Liver (tissue), 7 donors: ENCODE measurements at regions not wholly inside any gene's neighbourhood (a gene's known extent, or its start where the extent isn't known, plus 50 kb on each side); places are given as distances from the start of the nearest gene placed in this dataset.
"Not testable (repeated sequence)": the region's sequence is repeated elsewhere in the genome, so short reads cannot be mapped to it uniquely, and the experiment has no call there.

Experiments
- DNase-seq: peaks from one replicate; pipeline ENCODE4 v3.0.0-alpha.2; 2017; ENCODE audit warnings: low spot score
- H3K27ac ChIP-seq, 2 donors: one replicate each; pipeline ENCODE4 v1.7.0; 2013; ENCODE audit warnings: inconsistent platforms in 2 of 2, low read length in 2 of 2, control low read depth in 1 of 2, low read depth in 1 of 2, mild to moderate bottlenecking in 1 of 2
- H3K27me3 ChIP-seq, 4 donors: one replicate each; pipeline versions ENCODE4 v1.6.1 to v1.7.0; 2013; ENCODE audit warnings: low read length in 3 of 4, inconsistent platforms in 1 of 4, mild to moderate bottlenecking in 1 of 4, moderate library complexity in 1 of 4; ENCODE audit not compliant: control insufficient read depth in 4 of 4, insufficient read depth in 4 of 4
- H3K36me3 ChIP-seq, 4 donors: one replicate each; pipeline versions ENCODE4 v1.6.1 to v1.7.0; 2013; ENCODE audit warnings: low read length in 3 of 4, mild to moderate bottlenecking in 3 of 4, low read depth in 1 of 4, moderate library complexity in 1 of 4; ENCODE audit not compliant: control insufficient read depth in 4 of 4, insufficient read depth in 3 of 4
- H3K4me1 ChIP-seq, 4 donors: one replicate each; pipeline versions ENCODE4 v1.6.1 to v1.7.0; 2013; ENCODE audit warnings: low read length in 3 of 4, mild to moderate bottlenecking in 3 of 4, moderate library complexity in 1 of 4; ENCODE audit not compliant: control insufficient read depth in 4 of 4, insufficient read depth in 4 of 4
- H3K4me3 ChIP-seq, 3 donors: one replicate each; pipeline versions ENCODE4 v1.6.1 to v1.7.0; 2013; ENCODE audit warnings: low read length in 3 of 3, control low read depth in 1 of 3, low read depth in 1 of 3, mild to moderate bottlenecking in 1 of 3
- H3K9ac ChIP-seq, 2 donors: one replicate each; pipeline ENCODE4 v1.7.0; 2013; ENCODE audit warnings: low read length in 2 of 2, mild to moderate bottlenecking in 2 of 2, moderate library complexity in 2 of 2, control low read depth in 1 of 2, low read depth in 1 of 2
- H3K9me3 ChIP-seq, 4 donors: one replicate each; pipeline versions ENCODE4 v1.6.1 to v1.7.0; 2013; ENCODE audit warnings: low read length in 3 of 4; ENCODE audit not compliant: control insufficient read depth in 4 of 4
- EGR1 ChIP-seq, 2 donors: IDR thresholded peaks; 2 replicates each; pipeline ENCODE4 v1.6.1; 2016 to 2018; ENCODE audit warnings: antibody characterized with exemption in 2 of 2, low read depth in 2 of 2
- FOXA1 ChIP-seq: IDR thresholded peaks from 2 replicates; pipeline ENCODE4 v1.6.1; 2016; ENCODE audit warnings: antibody characterized with exemption
- FOXA2 ChIP-seq: IDR thresholded peaks from 2 replicates; pipeline ENCODE4 v1.6.1; 2016; ENCODE audit warnings: antibody characterized with exemption
- HNF4A ChIP-seq, 2 donors: conservative IDR thresholded peaks; 2 replicates each; pipeline ENCODE4 v1.6.1; 2016; ENCODE audit warnings: antibody characterized with exemption in 2 of 2, mild to moderate bottlenecking in 2 of 2
- HNF4G ChIP-seq: IDR thresholded peaks from 2 replicates; pipeline ENCODE4 v1.6.1; 2016; ENCODE audit warnings: antibody characterized with exemption
- JUND ChIP-seq, 2 donors: IDR thresholded peaks; 2 replicates each; pipeline ENCODE4 v1.6.1; 2016; ENCODE audit warnings: antibody characterized with exemption in 2 of 2
- NR2F2 ChIP-seq: IDR thresholded peaks from 2 replicates; pipeline ENCODE4 v1.6.1; 2016; ENCODE audit warnings: antibody characterized with exemption
- RAD21 ChIP-seq, 2 donors: IDR thresholded peaks; 2 replicates each; pipeline ENCODE4 v1.6.1; 2016; ENCODE audit warnings: antibody characterized with exemption in 2 of 2, mild to moderate bottlenecking in 2 of 2
- RXRA ChIP-seq, 2 donors: IDR thresholded peaks; 2 replicates each; pipeline ENCODE4 v1.6.1; 2017 to 2018; ENCODE audit warnings: antibody characterized with exemption in 2 of 2, mild to moderate bottlenecking in 1 of 2
- SP1 ChIP-seq: IDR thresholded peaks from 2 replicates; pipeline ENCODE4 v1.6.1; 2018; ENCODE audit warnings: antibody characterized with exemption, mild to moderate bottlenecking
- TAF1 ChIP-seq: conservative IDR thresholded peaks from 2 replicates; pipeline ENCODE4 v1.6.1; 2016; ENCODE audit warnings: antibody characterized with exemption, mild to moderate bottlenecking
- YY1 ChIP-seq: IDR thresholded peaks from 2 replicates; pipeline ENCODE4 v1.6.1; 2016; ENCODE audit warnings: antibody characterized with exemption, mild to moderate bottlenecking
- WGBS: extraction: QIAGEN DNeasy Blood & Tissue Kit; methylation state at CpG from one replicate; pipeline ENCODE4 v1.1.7; 2013; 5-methylcytosine and 5-hydroxymethylcytosine counted together
- TF ChIP-seq, protein P1 (sequence below): IDR thresholded peaks from 2 replicates; pipeline ENCODE4 v1.6.1; 2016; ENCODE audit warnings: antibody characterized with exemption
- TF ChIP-seq, protein P2 (sequence below): IDR thresholded peaks from 2 replicates; pipeline ENCODE4 v1.6.1; 2016; ENCODE audit warnings: antibody characterized with exemption
- TF ChIP-seq, protein P3 (sequence below): IDR thresholded peaks from 2 replicates; pipeline ENCODE4 v1.6.1; 2016; ENCODE audit warnings: antibody characterized with exemption
- donor health status: healthy.
- donor health status: healthy.
- donor health status: healthy.
- donor health status: healthy.

DNA sequence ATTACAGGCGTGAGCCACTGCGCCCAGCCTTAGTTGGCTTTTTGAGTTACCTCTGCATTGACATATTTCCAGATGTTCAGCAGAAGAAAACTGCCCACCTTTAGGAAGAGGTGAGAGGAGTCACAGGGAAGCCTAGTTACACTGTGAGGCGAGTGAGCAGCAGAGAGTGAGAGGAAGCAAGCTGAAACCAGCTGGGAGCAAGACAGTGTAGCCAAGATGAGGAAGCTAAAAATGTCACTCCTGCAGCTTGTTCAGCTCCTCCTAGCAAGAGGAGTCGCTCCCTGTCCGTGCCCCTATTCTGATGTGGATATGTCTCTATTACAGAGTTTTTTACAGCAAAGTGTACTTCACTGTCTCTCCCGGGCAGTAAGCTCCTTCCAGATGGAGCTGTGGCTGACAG is 127.6 kb downstream of the GXYLT1 start:
- no peak for TF ChIP-seq NR2F2
- TF ChIP-seq HNF4A (conservative IDR thresholded peaks at IDR 0.05), result no peak
- TF ChIP-seq RAD21 (IDR thresholded peaks at IDR 0.05), result no peak
- TF ChIP-seq JUND (IDR thresholded peaks at IDR 0.05), result no peak
- no peak for TF ChIP-seq YY1
- TF ChIP-seq, protein P1, sequence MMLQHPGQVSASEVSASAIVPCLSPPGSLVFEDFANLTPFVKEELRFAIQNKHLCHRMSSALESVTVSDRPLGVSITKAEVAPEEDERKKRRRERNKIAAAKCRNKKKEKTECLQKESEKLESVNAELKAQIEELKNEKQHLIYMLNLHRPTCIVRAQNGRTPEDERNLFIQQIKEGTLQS, result no peak
- TF ChIP-seq, protein P2, sequence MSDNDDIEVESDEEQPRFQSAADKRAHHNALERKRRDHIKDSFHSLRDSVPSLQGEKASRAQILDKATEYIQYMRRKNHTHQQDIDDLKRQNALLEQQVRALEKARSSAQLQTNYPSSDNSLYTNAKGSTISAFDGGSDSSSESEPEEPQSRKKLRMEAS, result no peak
- TF ChIP-seq, protein P3, sequence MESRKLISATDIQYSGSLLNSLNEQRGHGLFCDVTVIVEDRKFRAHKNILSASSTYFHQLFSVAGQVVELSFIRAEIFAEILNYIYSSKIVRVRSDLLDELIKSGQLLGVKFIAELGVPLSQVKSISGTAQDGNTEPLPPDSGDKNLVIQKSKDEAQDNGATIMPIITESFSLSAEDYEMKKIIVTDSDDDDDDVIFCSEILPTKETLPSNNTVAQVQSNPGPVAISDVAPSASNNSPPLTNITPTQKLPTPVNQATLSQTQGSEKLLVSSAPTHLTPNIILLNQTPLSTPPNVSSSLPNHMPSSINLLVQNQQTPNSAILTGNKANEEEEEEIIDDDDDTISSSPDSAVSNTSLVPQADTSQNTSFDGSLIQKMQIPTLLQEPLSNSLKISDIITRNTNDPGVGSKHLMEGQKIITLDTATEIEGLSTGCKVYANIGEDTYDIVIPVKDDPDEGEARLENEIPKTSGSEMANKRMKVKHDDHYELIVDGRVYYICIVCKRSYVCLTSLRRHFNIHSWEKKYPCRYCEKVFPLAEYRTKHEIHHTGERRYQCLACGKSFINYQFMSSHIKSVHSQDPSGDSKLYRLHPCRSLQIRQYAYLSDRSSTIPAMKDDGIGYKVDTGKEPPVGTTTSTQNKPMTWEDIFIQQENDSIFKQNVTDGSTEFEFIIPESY, result no peak
- TF ChIP-seq RXRA (IDR thresholded peaks at IDR 0.05), result no peak
- TF ChIP-seq FOXA1, result no peak
- no peak for TF ChIP-seq SP1
- TF ChIP-seq FOXA2, result no peak
- TF ChIP-seq TAF1, result no peak
- H3K4me3 ChIP-seq, result no peak overlapping the region
- no peaks in the 10 kb centered on the region for H3K36me3 ChIP-seq
- H3K27me3 ChIP-seq, result no peaks in the 10 kb centered on the region
- H3K9me3 ChIP-seq, result no peaks in the 10 kb centered on the region
- no peak for DNase-seq
- no peak overlapping the region for H3K9ac ChIP-seq
- 79% methylated on average over 6 of the region's 6 CpGs for WGBS
- H3K4me1 ChIP-seq, result no peaks in the 10 kb centered on the region
- no peak overlapping the region for H3K27ac ChIP-seq

DNA sequence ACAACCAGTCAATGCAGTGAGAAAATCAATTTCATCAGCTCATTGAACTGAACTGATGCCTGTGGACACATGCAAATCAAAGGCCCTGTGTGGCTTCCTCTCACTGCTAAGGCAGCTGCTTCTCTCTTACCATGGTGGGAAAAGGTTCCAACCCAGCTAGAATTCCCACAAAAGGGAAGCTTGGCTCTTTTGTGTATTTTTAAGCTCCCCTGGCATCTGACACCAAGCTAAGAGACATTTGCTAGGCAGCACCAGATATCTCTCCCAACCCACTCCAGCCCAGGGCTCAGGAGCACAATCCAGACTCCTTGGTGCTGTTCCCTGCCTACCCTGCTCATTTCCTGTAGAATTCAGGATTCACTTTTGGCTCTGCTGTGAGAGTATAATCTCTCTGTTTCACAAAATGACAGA is 129.6 kb downstream of the GXYLT1 start:
- Histone ChIP-seq H3K36me3 (no peaks in the 10 kb centered on the region), H3K9ac (no peak overlapping the region), H3K4me3 (no peak overlapping the region), H3K9me3 (no peaks in the 10 kb centered on the region), H3K27ac (no peak overlapping the region), H3K4me1 (no peaks in the 10 kb centered on the region), H3K27me3 (no peaks in the 10 kb centered on the region)
- TF ChIP-seq HNF4G (no peak), EGR1 (IDR thresholded peaks at IDR 0.05; ENCODE audit: low read depth in 2 of 2) (no peak), HNF4A (conservative IDR thresholded peaks at IDR 0.05) (no peak), SP1 (no peak)
- TF ChIP-seq, protein P2, result no peak
- no peak for DNase-seq

DNA sequence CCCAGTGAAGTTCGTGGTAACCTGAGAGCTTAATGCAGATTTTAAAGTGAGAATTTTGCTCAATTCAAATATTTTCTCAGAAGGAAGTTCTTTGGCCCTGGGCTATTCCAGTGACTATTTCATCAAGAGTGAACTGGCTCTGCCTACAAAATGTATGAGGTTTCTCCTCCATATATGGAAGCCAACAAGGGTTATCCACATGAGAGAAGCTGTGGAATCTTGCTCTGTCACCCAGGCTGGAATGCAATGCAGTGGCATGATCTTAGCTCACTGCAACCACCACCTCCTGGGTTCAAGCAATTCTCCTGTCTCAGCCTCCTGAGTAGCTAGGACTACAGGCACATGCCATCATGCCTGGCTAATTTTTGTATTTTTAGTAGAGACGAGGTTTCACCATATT is 132.2 kb downstream of the GXYLT1 start:
- H3K4me3 ChIP-seq, H3K9ac ChIP-seq, H3K27ac ChIP-seq, H3K9me3 ChIP-seq, DNase-seq, H3K27me3 ChIP-seq, H3K4me1 ChIP-seq, H3K36me3 ChIP-seq: not testable (repeated sequence)
- WGBS, result 76% methylated on average over 2 of the region's 2 CpGs
